Skeletal muscle satellite cell (primary cell): ENCODE measurements at regions not wholly inside any gene's neighbourhood (a gene's known extent, or its start where the extent isn't known, plus 50 kb on each side); places are given as distances from the start of the nearest gene placed in this dataset.

Experiments used
- H3K27me3 ChIP-seq: 2 replicates; pipeline ENCODE4 v1.7.0; 2013; ENCODE audit warnings: low read length; ENCODE audit not compliant: control insufficient read depth, insufficient read depth
- H3K36me3 ChIP-seq: 2 replicates; pipeline ENCODE4 v1.7.0; 2013; ENCODE audit warnings: mild to moderate bottlenecking, control low read depth, low read length; ENCODE audit not compliant: insufficient read depth
- H3K4me1 ChIP-seq: 2 replicates; pipeline ENCODE4 v1.7.0; 2013; ENCODE audit warnings: low read length; ENCODE audit not compliant: control insufficient read depth, insufficient read depth
- H3K4me2 ChIP-seq: 2 replicates; pipeline ENCODE4 v1.7.0; 2013; ENCODE audit warnings: mild to moderate bottlenecking, low read length
- H3K4me3 ChIP-seq: 2 replicates; pipeline ENCODE4 v1.7.0; 2013; ENCODE audit warnings: low read length
- H3K9ac ChIP-seq: 2 replicates; pipeline ENCODE4 v1.7.0; 2013; ENCODE audit warnings: mild to moderate bottlenecking, low read depth, low read length, moderate library complexity
- H3K9me3 ChIP-seq: replicated peaks from 2 replicates; pipeline ENCODE4 v1.7.0; 2013; ENCODE audit warnings: mild to moderate bottlenecking, control low read depth, low read length

DNA sequence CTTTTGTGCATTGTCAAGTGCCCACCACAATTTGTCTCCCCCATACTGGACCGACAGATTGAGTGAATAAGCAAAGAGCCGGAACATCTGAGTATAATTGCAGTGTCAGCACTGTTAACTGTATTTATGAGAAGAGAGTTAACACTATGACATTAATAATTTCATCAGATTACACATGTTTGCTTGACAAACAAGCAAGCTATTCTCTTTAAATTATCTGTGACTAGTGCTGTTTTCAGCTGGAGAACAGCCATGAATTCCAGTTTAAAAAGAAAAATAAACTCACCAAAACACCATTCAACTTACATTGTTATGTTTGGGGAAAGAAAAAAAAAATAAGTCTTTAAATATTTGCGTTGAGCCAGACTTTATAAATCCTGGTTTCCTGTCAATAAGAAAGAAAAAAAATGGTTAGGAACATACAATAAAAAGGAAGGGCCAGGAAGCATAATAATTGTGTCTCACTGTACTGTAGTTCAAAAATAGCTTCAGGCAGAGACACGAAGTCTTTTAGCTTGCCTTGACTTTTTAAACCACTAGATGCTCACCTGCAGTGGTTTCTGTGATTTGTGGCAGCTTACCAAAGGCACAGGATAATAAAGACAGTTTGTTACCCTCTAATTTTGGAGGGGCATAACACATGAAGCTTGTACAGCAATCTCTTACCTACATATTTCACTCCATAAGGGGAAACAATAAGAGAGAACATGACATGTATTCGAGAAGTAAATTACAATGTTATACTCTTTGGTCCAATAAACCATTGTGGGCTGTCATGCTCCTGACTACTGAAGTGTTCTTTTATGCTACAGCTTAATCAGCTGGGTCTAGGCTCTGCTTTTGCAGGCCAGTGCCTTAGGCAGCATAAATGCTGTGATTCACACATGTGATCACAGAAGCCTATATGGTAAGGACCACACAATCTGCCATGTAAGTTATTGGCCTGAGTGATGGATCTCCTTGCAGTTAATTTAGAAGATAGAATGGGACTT, 302.0 kb upstream of the ADGRL2 start:
- Histone ChIP-seq H3K36me3 (no peaks in the 10 kb centered on the region), H3K4me2 (no peak overlapping the region), H3K4me1 (no peaks in the 10 kb centered on the region), H3K9ac (no peak overlapping the region), H3K9me3 (no peaks in the 10 kb centered on the region), H3K4me3 (no peak overlapping the region), H3K27me3 (no peaks in the 10 kb centered on the region)

DNA sequence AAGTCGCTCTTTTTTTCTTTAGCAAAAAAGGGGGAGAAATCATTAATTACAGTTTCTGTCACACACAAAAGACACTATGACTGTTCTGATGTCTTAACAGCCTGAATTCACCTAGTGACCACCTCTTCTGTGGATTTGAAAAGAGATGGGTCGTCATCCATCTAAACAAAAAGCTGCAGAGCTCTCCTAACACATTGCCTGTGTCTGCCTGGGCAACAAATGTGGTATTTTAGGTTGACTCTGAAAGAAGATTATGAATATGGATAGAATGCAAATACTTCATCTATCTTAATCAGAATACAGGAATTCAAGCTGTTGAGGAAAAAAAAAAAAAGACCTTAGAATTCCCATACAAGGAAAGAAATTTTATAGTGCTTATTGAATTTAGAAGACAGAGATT, 304.4 kb upstream of the ADGRL2 start:
- no peak overlapping the region for H3K9ac ChIP-seq
- no peaks in the 10 kb centered on the region for H3K9me3 ChIP-seq
- no peak overlapping the region for H3K4me3 ChIP-seq
- no peak overlapping the region for H3K4me2 ChIP-seq
- H3K27me3 ChIP-seq: no peaks in the 10 kb centered on the region
- no peaks in the 10 kb centered on the region for H3K36me3 ChIP-seq
- no peaks in the 10 kb centered on the region for H3K4me1 ChIP-seq

- no peak overlapping the region for H3K9ac ChIP-seq
- no peak overlapping the region for H3K4me3 ChIP-seq
- no peaks in the 10 kb centered on the region for H3K27me3 ChIP-seq
- H3K9me3 ChIP-seq: no peaks in the 10 kb centered on the region
- no peaks in the 10 kb centered on the region for H3K36me3 ChIP-seq
- H3K4me1 ChIP-seq: no peaks in the 10 kb centered on the region
- H3K4me2 ChIP-seq: no peak overlapping the region
These were observed 307.4 kb upstream of the ADGRL2 start for GRCh38 chr1:81493102-81493869.

GRCh38 chr1:81492628-81493027, 308.1 kb upstream of the ADGRL2 start:
- H3K9ac ChIP-seq: no peak overlapping the region
- no peaks in the 10 kb centered on the region for H3K9me3 ChIP-seq
- no peaks in the 10 kb centered on the region for H3K4me1 ChIP-seq
- no peak overlapping the region for H3K4me2 ChIP-seq
- H3K27me3 ChIP-seq: no peaks in the 10 kb centered on the region
- no peaks in the 10 kb centered on the region for H3K36me3 ChIP-seq
- H3K4me3 ChIP-seq: no peak overlapping the region

- H3K9me3 ChIP-seq: no peaks in the 10 kb centered on the region
- no peaks in the 10 kb centered on the region for H3K27me3 ChIP-seq
- no peaks in the 10 kb centered on the region for H3K4me1 ChIP-seq
- no peak overlapping the region for H3K4me2 ChIP-seq
- H3K4me3 ChIP-seq: no peak overlapping the region
- no peaks in the 10 kb centered on the region for H3K36me3 ChIP-seq
- no peak overlapping the region for H3K9ac ChIP-seq
These were observed 310.1 kb upstream of the ADGRL2 start for GRCh38 chr1:81490614-81491013.

GRCh38 chr1:81489372-81489934, 311.3 kb upstream of the ADGRL2 start:
- Histone ChIP-seq H3K4me3 (no peak overlapping the region), H3K4me1 (no peaks in the 10 kb centered on the region), H3K4me2 (no peak overlapping the region), H3K36me3 (no peaks in the 10 kb centered on the region), H3K9ac (no peak overlapping the region), H3K27me3 (no peaks in the 10 kb centered on the region), H3K9me3 (no peaks in the 10 kb centered on the region)

GRCh38 chr1:81484284-81484683, 316.4 kb upstream of the ADGRL2 start:
- no peak overlapping the region for H3K4me2 ChIP-seq
- H3K36me3 ChIP-seq: no peaks in the 10 kb centered on the region
- no peaks in the 10 kb centered on the region for H3K27me3 ChIP-seq
- H3K4me1 ChIP-seq: no peaks in the 10 kb centered on the region
- H3K4me3 ChIP-seq: no peak overlapping the region
- no peaks in the 10 kb centered on the region for H3K9me3 ChIP-seq
- H3K9ac ChIP-seq: no peak overlapping the region

- Histone ChIP-seq H3K9me3 (no peaks in the 10 kb centered on the region), H3K36me3 (no peaks in the 10 kb centered on the region), H3K4me3 (no peak overlapping the region), H3K27me3 (no peaks in the 10 kb centered on the region), H3K4me1 (no peaks in the 10 kb centered on the region), H3K4me2 (no peak overlapping the region), H3K9ac (no peak overlapping the region)
These were observed 322.5 kb upstream of the ADGRL2 start for GRCh38 chr1:81478219-81478618.

- no peaks in the 10 kb centered on the region for H3K9me3 ChIP-seq
- H3K36me3 ChIP-seq: no peaks in the 10 kb centered on the region
- no peak overlapping the region for H3K9ac ChIP-seq
- no peaks in the 10 kb centered on the region for H3K4me1 ChIP-seq
- no peak overlapping the region for H3K4me2 ChIP-seq
- H3K4me3 ChIP-seq: no peak overlapping the region
- no peaks in the 10 kb centered on the region for H3K27me3 ChIP-seq
These were observed 323.0 kb upstream of the ADGRL2 start for GRCh38 chr1:81477710-81478109.

DNA sequence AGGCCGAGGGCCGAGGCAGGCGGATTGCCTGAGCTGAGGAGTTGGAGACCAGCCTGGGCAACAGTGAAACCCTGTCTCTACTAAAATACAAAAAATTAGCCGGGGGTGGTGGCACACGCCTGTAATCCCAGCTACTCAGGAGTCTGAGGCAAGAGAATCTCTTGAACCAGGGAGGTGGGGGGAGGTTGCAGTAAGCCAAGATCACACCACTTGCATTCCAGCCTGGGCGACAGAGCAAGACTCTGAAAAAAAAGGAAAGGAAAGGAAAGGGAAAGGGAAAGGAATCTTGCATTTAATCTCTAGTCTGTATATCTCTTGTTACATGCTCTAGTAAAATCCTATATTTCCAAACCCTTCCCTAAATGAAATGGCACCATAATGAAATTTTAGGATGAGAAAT, 328.3 kb upstream of the ADGRL2 start:
- Histone ChIP-seq H3K36me3 (no peaks in the 10 kb centered on the region), H3K27me3 (no peaks in the 10 kb centered on the region), H3K9ac (no peak overlapping the region), H3K4me1 (no peaks in the 10 kb centered on the region), H3K4me2 (no peak overlapping the region), H3K4me3 (no peak overlapping the region), H3K9me3 (no peaks in the 10 kb centered on the region)

- H3K36me3 ChIP-seq: no peaks in the 10 kb centered on the region
- no peak overlapping the region for H3K4me2 ChIP-seq
- no peak overlapping the region for H3K4me3 ChIP-seq
- no peaks in the 10 kb centered on the region for H3K27me3 ChIP-seq
- no peak overlapping the region for H3K9ac ChIP-seq
- H3K4me1 ChIP-seq: no peaks in the 10 kb centered on the region
- H3K9me3 ChIP-seq: no peaks in the 10 kb centered on the region
These were observed 329.5 kb upstream of the ADGRL2 start for GRCh38 chr1:81471255-81471654.
